ENCODE measurements at regions not wholly inside any gene's neighbourhood (a gene's known extent, or its start where the extent isn't known, plus 50 kb on each side); places are given as distances from the start of the nearest gene placed in this dataset.

GRCh38 chr16:80260906-80261311, 279.9 kb upstream of the DYNLRB2 start:
- Histone ChIP-seq H3K4me2 (ENCODE audit: insufficient read depth, insufficient read length, low read length) (no peak overlapping the region), H3K9ac (ENCODE audit: extremely low read depth, insufficient read length, low read length) (no peak overlapping the region), H4K20me1 (ENCODE audit: control insufficient read depth, insufficient read depth, insufficient read length) (no peaks in the 10 kb centered on the region), H4K8ac (replicated peaks; ENCODE audit: insufficient read length, low read depth, low read length) (no peak overlapping the region), H3K79me1 (ENCODE audit: insufficient read depth, low read depth, low read length, poor library complexity, severe bottlenecking) (no peaks in the 10 kb centered on the region), H2BK5ac (ENCODE audit: insufficient read length, low read length) (no peak overlapping the region), H3K23me2 (ENCODE audit: insufficient read length, low read depth, low read length, poor library complexity, severe bottlenecking) (no peaks in the 10 kb centered on the region), H4K91ac (ENCODE audit: insufficient read length, low read depth, low read length) (no peak overlapping the region), H3K56ac (ENCODE audit: insufficient read length, low read depth, low read length) (no peak overlapping the region), H2AK5ac (ENCODE audit: insufficient read length, low read length) (no peak overlapping the region), H3K18ac (ENCODE audit: insufficient read length, low read depth, low read length) (no peak overlapping the region), H3K4ac (ENCODE audit: low read depth, low read length) (no peak overlapping the region), H3K9me3 (ENCODE audit: control insufficient read depth, low read depth, low read length) (no peaks in the 10 kb centered on the region), H2BK12ac (ENCODE audit: insufficient read length, low read depth, low read length) (no peak overlapping the region), H3K14ac (ENCODE audit: insufficient read depth, low read length) (no peak overlapping the region), H2BK20ac (ENCODE audit: low read depth, low read length, poor library complexity, severe bottlenecking) (no peak overlapping the region), H3T11ph (ENCODE audit: low read length) (no peak overlapping the region), H3K27me3 (ENCODE audit: insufficient read depth, low read length) (no peaks in the 10 kb centered on the region), H2BK120ac (ENCODE audit: low read depth, low read length, poor library complexity, severe bottlenecking) (no peak overlapping the region), H3K4me1 (ENCODE audit: insufficient read depth, low read length) (no peaks in the 10 kb centered on the region), H2BK15ac (ENCODE audit: low read depth, low read length) (no peak overlapping the region), H2AFZ (ENCODE audit: low read length) (no peak overlapping the region), H3K27ac (ENCODE audit: insufficient read length, low read depth, low read length) (no peak overlapping the region), H3K79me2 (ENCODE audit: insufficient read depth, low read length) (no peaks in the 10 kb centered on the region), H4K5ac (ENCODE audit: insufficient read length, low read depth, low read length) (no peak overlapping the region), H3K23ac (ENCODE audit: insufficient read length, low read depth, low read length) (no peak overlapping the region)
- H3K36me3 Mint-ChIP-seq (ENCODE audit: insufficient read depth in 1 of 3, low read depth in 3 of 3): no peaks in the 10 kb centered on the region
- DNase-seq: no peak
- no peak overlapping the region for H3K27ac Mint-ChIP-seq
- no peak for TF ChIP-seq CTCF (conservative IDR thresholded peaks at IDR 0.05)
- peaks cover 2 to 5% of the 10 kb centered on the region in 2 experiments for H3K4me1 Mint-ChIP-seq
- H3K27me3 Mint-ChIP-seq (ENCODE audit: low read depth): no peaks in the 10 kb centered on the region
- no peak overlapping the region for H3K4me3 Mint-ChIP-seq
- no CpG with 5 or more reads among the region's 4 CpGs for WGBS (ENCODE audit: extremely low coverage, insufficient read length, low lambda C conversion rate)
- no peaks in the 10 kb centered on the region for H3K9me3 Mint-ChIP-seq

Data from H9 (cell line).